Fibroblast of skin of right biceps (primary cell): ENCODE measurements at regions not wholly inside any gene's neighbourhood (a gene's known extent, or its start where the extent isn't known, plus 50 kb on each side); places are given as distances from the start of the nearest gene placed in this dataset.

Experiments
- DNase-seq: peaks from one replicate; pipeline ENCODE4 v3.0.0-alpha.2; 2013

DNA sequence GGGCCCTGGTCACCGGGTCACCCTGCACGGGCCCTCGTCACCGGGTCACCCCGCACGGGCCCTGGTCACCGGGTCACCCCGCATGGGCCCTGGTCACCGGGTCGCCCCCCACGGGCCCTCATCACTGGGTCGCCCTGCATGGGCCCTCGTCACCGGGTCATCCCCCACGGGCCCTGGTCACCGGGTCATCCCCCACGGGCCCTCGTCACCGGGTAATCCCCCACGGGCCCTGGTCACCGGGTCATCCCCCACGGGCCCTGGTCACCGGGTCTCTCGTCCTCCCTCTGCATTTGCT is 77.6 kb downstream of the RIPK4 start:
- no peak for DNase-seq

DNA sequence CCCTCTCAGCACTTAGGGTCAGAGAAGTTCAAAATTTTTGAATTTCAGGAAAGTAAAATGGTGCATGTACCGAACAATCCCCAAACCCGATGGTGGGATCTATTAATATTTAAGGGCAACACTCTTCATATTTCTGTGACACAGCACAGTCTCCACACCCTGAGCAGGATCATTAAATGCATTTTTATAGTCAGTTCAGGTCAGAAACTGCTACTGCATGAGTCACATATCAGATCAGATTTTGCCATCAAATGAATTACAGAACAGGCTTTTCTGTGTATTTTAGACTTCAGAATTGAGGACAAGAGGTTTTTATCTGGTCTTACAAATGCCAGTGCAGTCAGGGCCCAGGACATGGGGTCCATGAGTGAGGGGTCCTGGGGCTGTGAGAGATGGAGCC is 79.2 kb downstream of the RIPK4 start:
- peak; percentile 7 for DNase-seq

DNA sequence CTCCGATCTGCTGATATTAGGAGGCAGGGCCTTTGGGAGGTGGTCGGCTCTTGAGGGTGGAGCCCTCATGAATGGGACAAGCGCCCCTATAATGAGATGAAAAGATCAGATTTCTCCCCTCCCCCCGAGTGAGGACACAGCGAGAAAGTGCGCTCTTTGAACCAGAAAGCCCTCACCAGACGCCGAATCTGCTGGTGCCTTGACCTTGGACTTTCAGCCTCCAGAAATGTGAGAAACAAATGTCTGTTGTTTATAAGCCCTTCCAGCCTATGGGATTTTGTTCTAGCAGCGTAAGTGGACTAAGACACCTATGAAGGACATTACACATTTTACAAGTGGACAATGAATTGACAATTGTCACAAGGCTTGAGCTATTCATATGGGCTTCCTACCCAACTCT is 80.2 kb downstream of the RIPK4 start:
- DNase-seq, result no peak

DNA sequence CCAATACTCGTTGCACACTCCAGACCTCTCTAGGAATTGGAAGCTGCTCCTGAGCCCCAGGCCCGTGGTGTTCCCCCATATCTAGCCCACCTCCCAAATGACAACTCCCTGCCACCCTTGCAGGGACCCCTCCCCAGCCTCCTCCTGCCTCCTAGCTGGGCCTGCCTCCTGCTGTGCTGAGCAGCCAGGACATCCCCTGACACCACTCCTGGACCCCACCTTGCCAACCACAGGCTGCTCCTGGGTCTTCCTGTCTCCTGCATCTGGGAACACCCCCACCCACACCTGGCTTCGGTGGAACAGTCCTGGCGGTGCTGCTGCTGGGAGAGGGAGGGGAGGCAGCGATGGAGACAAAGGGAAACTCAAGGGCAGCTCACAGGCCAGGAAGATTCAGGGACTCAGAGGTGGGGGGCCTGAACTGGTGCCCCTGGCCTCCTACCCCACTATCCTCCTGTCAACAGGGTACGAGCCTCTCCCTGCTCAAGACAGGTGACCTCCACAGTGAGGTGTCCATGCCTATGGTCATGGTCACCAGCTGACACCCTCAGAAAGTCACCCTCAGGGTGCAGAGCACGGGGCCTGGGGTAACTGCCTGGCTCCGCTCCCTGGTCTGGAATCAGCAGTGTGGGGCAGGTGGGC is 81.2 kb downstream of the RIPK4 start:
- DNase-seq, result no peak

DNA sequence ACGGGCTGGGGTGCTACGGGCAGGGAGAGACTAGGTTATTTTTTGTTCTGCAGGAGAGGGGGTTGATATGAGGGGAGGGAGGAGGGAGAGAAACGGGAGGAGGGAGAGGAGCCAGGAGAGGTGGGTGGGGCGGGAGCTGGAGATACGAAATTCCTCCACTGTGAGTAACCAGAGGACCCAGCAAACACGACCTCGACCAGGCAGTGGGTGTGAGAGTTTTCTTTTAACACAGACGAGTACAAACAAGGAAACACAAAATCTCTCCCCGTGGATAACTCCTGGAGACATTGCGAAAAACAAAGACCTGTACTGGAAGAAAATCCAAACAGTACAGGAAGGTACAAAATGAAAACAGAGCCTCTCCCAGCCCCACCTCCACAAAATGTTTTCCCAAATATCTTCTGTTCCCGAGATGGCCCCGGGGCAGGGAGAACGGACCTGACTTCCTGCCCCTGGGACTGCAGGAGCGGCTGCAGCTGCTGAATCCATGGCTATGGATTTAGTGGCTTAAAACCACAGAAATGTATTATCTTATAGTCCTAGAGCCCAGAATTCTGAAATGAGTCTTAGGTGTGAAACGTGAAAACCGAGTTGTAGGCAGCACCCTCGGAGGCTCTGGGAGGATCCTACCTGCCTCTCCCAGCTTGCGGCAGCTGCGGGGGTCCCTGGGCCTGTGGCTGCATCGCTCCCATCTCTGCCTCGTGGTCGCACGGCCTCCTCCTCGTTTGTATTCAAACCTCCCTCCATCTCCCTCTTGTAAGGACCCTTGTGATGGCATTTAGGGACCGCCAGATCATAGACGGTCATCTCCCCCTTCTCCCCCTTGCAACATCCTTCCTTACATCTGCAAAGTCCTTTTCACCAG is 82.2 kb downstream of the RIPK4 start:
- DNase-seq, result peak; percentile 78

DNA sequence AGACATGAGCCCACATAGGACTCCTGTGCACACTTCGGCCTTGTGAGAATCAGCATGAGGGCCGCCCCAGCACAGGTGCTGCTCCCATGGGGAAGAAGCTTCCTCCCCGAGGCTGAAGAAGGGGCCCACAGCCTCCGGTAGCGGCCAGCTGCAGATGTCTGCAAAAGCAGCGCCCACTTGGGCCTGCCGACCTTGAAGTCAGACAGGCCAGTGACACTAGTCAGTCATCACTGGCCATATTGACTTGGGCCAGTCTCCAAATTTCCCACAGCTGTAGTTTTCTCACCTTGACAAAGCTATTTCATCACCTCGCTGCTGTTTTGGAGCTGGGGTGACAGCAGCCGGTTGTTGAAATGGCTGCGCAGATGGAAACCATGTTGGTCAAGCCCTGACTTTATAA is 83.0 kb downstream of the RIPK4 start:
- no peak for DNase-seq

DNA sequence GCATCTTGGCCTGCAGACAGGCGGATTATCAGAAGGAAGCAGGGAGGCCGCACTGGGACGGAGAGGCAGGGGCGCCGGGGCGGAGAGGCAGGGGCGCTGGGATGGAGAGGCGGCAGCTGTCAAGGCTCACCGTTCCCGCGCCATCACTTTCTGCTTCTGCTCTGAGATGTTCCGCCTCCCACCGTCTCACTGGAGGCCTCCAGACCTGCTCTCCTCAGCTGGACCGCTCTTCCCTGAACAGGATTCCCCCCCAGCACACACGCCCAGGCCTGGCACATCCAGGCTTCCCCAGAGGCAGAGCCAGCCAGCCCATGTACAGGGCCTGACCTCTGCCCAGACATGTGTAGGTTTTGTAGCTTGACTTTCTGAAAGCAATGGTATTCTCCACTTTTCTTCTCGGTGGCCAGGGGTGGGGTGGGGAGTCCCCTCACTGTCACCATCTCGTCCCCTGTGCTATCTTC is 84.1 kb downstream of the RIPK4 start:
- no peak for DNase-seq

DNA sequence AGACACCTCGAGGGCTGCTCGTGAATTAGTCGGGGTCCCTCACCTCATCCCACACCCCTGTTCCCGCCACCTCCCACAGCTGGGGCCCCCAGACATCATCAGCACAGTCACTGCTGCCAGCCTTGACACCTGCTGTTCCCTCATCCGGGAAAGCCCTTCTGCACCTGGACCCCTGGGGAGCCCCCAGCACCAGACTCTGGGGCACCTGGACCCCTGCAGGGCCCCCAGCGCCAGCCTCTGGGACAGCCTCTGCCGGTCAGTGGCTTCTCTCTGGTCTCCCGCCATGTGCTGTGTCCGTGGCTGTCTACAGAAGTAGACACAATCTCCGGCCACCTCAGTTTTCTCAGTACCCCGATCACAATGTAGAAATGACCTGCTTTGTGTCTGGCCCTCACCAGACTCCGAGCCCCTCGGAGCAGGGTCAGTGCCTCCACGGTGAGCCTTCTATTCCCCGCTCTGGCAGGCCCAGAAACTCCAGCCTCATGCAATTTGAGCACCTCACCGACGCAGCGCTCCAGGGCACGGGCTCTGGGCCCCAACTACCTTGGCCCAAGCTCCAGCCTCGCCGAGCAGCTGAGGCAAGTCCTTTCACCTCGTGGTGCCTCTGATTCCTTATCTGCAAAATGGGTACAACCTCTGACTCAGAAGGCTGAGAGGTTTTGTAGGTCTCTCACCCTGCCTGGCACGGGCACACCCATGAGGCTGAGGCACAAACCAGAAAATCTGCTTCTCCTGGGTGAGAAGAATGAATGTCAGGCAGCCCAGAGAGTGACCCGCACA is 84.7 kb downstream of the RIPK4 start:
- DNase-seq, result no peak

DNA sequence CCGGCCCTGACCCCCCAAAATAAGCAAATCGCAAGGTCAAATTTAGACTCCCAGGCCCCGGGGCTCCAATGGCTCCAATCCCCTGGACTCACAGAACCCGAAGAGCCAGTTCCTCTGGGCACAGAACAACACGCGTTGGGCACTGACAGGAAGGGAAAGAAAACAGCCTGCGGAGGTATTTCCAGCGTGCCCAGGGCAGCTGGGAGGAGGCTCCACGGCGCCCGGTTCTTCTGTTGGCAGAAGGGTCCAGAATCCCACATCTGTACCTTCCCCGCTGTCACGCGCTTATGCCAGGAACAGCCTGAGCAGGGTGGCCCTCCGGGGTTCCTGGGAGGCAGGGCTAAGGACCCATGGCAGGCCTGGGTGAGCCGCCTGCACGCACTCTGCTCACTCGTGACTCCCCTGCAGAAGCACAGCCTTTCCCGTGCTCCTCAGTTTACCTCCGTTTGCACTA is 85.5 kb downstream of the RIPK4 start:
- no peak for DNase-seq

DNA sequence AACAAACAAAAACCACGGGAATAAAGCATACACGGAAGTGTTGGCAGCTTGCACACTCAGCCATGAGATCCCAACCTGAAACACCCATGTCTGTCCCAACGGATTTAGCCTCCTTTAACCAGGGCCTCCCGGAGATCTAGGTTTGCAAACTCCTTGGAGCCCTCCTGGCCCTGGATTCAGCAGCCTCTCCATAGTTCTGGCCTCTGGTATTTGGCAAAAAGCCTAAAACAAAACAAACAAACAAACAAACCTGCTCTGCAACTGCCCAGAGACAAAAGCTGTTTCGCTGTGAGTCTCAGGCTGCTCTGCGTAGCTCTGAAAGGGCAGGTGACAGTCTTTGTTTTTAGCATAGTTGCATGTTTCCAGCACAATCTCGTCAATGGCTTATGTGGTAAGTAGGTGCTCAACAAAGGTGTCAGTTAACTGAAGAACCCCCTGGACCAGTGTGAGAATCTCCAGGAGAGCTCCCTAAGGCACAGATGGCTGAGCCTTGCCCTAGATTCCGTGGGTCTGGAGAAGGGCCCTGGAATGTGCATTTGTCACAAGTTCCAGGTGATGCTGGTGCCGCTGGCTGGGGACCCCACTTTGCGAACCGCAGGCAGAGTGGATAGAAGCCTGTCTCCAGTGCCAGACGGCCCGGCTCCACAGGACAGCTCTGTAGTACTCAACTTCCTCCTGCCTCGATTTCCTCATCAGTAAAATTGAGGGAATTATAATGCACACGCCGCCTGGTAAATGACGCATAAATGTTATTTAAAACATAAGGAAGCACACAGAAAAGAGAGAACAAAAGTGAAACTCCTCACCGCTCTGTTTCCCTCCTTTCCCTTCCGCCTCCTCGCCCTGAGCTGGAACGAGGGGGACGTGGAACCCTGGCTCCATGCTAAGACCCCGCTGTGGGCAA is 86.2 kb downstream of the RIPK4 start:
- no peak for DNase-seq

DNA sequence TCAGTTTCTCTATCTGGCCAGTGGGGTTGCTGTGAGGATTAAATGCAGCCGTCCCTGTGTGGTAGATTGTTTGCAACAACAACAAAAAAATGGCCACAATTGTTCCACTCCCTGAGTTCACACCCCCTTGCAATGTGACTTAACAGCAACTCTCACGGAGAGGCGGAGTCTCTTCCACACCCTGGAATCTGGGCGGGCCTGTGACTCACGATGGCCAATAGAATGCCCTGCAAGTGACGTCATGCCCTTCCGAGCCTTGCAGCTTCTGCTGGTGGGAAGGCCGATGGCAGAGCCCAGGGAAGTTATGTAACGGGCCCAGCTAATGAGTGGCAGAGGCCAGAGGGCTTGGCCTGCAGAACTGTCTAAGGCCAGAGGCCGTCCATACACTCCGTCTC is 87.9 kb downstream of the RIPK4 start:
- DNase-seq, result peak; percentile 98

DNA sequence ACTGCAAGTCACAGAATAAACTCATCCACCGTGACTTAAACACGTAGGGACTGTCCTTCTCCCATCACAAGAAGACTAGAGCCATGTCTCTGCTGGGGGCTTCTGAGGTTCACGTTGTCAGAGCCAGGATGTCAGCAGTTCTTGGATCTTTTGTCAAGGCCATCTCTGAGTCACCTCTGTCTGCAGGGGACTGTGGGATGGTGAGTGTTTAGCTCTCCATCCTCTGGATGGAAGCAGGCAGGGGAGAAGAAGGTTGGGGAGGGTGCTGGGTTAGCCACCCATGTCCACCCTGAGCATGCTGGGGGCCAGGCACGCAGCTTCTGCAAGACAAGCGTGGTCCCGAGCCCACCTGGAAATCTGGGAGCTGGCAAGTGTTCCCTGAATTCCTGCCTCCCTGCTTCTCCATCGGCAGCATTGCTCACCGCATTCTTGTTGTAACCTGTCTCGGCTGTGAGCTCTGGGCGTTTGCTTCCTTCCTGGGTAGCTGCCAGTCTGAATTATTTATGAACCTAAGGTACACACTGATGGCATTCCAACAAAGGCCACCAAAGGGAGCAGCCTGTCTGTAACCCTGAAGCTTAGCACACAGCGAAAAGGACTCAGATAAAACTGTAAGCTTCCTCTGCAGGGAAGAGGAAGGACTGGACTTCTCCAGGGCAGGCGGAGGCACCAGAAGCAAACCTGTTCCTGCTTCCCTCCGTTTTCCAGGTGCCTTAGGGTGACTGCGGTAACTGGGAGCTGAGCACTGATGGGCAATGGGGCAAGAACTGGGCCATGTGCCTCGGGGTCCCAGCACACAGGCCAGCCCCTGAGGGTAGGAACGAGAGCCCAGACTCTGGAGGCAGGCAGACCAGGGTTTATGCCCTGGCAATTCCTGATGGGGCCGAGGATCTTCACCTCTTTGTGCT is 88.6 kb downstream of the RIPK4 start:
- peak; percentile 59 for DNase-seq

DNA sequence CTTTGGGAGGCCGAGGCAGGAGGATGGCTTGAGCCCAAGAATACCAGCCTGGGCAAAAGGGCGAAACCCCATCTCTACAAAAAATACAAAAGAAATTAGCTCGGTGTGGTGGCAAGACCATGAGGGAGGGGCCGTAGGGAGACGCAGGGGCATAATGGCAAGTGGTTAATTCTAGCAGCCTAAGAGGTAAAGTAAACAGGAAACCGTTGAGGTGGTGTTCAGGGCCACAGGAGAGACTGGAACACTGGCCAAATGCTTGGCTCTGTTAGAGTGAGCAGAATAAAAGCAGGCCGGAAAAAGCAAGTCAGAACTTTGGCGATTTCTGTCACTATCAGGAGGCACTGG is 89.2 kb downstream of the RIPK4 start:
- peak; percentile 6 for DNase-seq

DNA sequence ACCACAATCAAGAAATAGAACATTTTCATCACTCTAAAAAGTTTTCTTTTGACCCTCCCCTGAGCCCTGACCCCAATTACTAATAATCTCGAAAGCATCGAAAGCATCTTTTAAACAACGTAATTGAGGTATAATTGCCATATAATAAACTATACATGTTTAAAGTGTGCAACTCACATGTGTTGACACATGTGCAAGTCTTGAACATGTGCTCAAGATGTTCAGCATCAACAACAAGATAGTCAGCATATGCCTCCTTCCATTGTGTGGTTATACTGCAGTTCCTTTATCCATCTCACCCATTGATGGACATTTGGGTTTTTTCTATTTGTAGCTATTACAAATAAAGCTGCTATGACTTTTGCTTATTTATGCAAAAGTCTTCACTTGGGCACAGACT is 90.7 kb downstream of the RIPK4 start:
- DNase-seq, result no peak

DNA sequence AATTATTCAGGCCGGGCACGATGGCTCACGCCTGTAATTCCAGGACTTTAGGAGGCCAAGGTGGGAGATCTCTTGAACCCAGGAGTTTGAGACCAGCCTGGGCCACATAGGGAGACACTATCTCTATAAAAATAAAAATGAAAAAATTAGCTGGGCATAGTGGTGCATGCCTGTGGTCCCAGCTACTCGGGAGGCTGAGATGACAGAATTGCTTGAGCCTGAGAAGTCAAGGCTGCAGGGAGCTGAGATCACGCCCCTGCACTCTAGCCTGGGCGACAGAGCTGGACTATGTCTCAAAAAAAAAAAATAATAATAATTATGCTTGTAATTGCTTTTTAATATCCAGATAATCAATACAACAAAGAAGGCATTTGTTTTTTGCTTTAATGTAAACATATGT is 91.3 kb downstream of the RIPK4 start:
- peak; percentile 6 for DNase-seq

DNA sequence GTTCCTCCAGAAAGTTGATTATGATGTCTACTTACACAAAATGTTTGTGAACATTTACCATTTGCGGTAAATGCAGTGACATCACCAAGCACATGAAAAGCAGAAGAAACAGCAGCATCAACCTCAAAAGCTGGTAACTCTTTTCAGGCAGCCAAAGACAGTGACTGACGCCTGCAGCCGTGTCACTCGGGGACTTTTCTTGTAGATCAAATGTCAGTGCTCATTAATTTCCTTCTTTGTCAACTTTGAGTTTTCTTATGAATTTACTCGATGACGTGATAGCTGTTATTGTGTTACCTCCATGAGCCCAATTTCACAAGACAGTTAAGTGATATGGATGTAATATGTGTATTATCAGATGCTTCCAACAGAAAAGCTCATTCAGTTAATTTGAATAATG is 92.5 kb downstream of the RIPK4 start:
- no peak for DNase-seq

DNA sequence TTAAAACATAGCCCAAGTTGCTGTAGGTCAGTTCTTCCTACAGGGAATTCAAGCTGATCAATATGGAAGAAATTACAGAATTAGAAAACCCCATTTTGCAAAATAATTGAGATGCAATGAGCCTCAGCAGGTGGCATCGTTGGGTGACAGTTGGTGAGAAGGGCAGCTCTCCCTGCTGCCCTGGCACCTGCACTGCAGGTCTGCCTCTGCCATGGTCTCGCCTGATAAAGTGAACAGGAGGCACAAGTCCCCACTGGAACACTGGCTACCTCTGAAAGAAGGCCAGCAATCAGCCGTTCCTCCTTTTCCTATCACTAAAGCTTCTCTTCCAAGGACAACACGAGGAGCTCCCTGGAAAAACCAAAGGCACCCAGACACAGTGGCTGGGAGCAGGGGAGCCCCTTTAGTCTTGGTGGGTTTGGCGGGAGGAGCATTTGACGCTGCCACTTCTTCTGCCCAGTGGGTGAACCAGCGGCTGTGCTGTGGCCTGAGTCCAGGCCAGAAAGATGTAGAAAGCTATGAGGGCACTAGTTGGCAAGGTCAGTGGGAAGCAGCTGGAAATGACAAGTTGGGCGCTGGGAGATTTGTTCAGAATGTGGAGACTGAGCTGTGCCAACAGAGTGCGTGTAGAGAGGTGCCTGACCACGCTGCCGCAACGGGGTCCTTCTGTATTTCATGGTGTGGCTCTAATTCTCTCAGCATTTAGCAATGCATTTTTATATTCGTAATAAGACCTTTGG is 93.1 kb downstream of the RIPK4 start:
- DNase-seq, result no peak

DNA sequence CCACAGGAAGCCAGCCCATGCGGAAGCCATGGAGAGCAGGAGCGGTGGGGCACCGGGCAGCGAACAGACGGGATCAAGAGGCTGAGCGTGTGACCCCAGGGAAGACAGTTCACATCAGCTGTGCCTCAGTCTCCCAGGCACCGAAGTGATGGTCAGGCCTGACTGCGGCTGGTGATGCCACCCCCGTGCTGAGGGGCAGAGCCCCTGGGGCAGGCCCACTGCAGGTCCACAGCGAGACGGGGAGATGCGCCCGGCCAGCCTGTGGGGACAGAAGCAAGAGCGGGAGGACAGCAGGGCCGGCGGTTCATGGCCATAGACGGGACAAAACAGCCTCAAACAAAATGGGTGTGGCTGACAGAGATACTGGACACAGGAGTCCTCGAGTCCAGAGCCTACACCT is 93.8 kb downstream of the RIPK4 start:
- no peak for DNase-seq

DNA sequence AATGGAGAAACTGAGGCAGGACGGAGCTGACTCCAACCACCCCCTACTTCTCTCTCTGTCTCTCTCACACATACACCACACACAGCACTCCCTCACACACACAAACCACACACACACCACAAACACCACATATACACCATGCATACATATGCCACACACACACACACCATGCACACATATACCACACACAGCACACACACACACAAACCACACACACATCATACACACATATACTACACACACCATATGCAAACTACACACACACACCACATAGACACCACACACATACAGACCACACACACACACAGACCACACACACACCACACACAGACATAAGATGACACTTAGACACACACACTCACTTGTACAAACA is 94.3 kb downstream of the RIPK4 start:
- no peak for DNase-seq

DNA sequence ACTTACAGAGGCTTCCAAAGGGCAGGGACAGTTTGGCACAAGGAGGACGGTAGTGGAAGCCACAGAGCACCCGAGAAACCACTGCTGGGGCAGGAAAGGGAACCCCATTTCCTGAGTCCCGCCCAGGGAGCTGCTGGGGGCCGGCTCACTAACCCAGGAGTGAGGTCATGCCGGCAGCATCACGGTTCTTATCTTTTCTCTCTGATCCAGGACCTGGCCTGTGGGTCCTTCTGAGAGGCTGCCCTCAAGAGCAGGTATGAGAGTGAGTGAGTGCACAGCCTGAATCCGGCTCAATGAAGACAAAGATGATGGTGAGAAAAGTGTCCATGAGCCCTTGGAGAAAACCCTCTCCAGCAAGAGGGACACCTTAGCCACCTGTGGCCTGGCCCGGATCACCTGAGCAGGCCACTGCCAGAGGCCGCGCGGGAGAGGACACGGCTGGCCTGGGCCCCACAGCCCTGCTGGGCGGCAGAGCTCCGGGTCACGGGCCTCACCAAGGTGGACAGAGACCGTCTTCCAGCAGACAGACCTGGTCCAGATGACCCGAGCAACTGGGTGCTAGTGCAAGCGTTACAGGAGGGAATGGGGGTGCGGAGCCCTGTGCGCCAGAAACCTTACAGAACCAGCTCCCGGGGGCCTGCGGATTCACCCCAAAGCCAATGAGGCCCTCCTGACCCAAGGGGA is 94.9 kb downstream of the RIPK4 start:
- DNase-seq, result no peak
